K562 (cell line): ENCODE measurements at regions not wholly inside any gene's neighbourhood (a gene's known extent, or its start where the extent isn't known, plus 50 kb on each side); places are given as distances from the start of the nearest gene placed in this dataset.

Source experiments
- ATAC-seq: fragments of 200-7000 bp; cut with Tn5 transposase; 3 replicates; pipeline ENCODE4 v1.9.1; 2020; ENCODE audit warnings: moderate library complexity
- BruUV-seq: library from RNA; stranded (reverse); fragments of 400-500 nt; replicated peaks from 2 replicates; lab custom pipeline; 2021; lab: Mats Ljungman, UMichigan
- CTCF ChIA-PET: fragments of 300-600 bp; formaldehyde crosslinking; extraction: SDS; loops from one replicate; lab custom pipeline; 2021; ENCODE audit warnings: low intra/inter-chr PET ratio; lab: Yijun Ruan, JAX
- POLR2A ChIA-PET: fragments of 300-600, 350-650 bp; sonication (Branson Sonifier 250); formaldehyde crosslinking; extraction: SDS; loops from one replicate; lab custom pipeline; 2021; ENCODE audit warnings: antibody characterized with exemption, inconsistent platforms; lab: Yijun Ruan, JAX
- DNase-seq, 4 experiments: peaks; one replicate each; pipeline versions ENCODE4 v3.0.0 to v3.0.0-alpha.2; 2011 to 2018; ENCODE audit warnings: low spot score in 3 of 4, mixed read lengths in 3 of 4; ENCODE audit errors: extremely low read depth in 1 of 4
- FAIRE-seq: peaks from 2 replicates; lab custom pipeline; 2011; peaks lifted over from hg19 to GRCh38; lab: Jason Lieb, UNC
- H2AFZ ChIP-seq: 2 replicates; pipeline ENCODE4 v1.6.0; 2011; ENCODE audit warnings: low read depth, low read length, control low read depth, inconsistent platforms
- H3K27ac ChIP-seq: fragments of 200-600 bp; 3 replicates; pipeline ENCODE4 v1.8.0; 2011; ENCODE audit warnings: low read depth, mild to moderate bottlenecking, control low read depth, inconsistent platforms, low read length, moderate library complexity, mixed read lengths; ENCODE audit errors: extremely low read depth
- H3K27me3 ChIP-seq, 2 experiments: fragments of 300-600 bp in 1 of 2; 2 replicates in 1 of 2; 3 replicates in 1 of 2; pipeline versions ENCODE4 v1.6.0 to v1.8.0; 2011; ENCODE audit warnings: inconsistent platforms in 2 of 2, low read length in 2 of 2, mild to moderate bottlenecking in 1 of 2, mixed read lengths in 1 of 2, moderate library complexity in 1 of 2; ENCODE audit not compliant: control insufficient read depth in 2 of 2, insufficient read depth in 2 of 2
- H3K36me3 ChIP-seq: fragments of 300-600 bp; 3 replicates; pipeline ENCODE4 v1.8.0; 2011; ENCODE audit warnings: mild to moderate bottlenecking, low read length, inconsistent platforms; ENCODE audit not compliant: control insufficient read depth, insufficient read depth
- H3K4me1 ChIP-seq, 2 experiments: fragments of 200-600 bp in 1 of 2; replicated peaks in 1 of 2; 2 replicates in 1 of 2; 3 replicates in 1 of 2; pipeline versions ENCODE4 v1.5.1 to v1.8.0; 2011; ENCODE audit warnings: inconsistent platforms in 2 of 2, low read length in 2 of 2, mild to moderate bottlenecking in 1 of 2, mixed read lengths in 1 of 2, moderate library complexity in 1 of 2; ENCODE audit not compliant: control insufficient read depth in 2 of 2, insufficient read depth in 2 of 2
- H3K4me2 ChIP-seq: 2 replicates; pipeline ENCODE4 v1.6.1; 2011; ENCODE audit warnings: low read length, control low read depth, inconsistent platforms, mixed read lengths; ENCODE audit not compliant: insufficient read depth
- H3K4me3 ChIP-seq: fragments of 200-600 bp; sonication (generic), shearing (Covaris generic); 2 replicates; pipeline ENCODE4 v1.5.1; 2016; ENCODE audit warnings: control low read depth, inconsistent platforms
- H3K79me2 ChIP-seq: fragments of 200-600 bp; 3 replicates; pipeline ENCODE4 v1.8.0; 2011; ENCODE audit warnings: low read length, inconsistent platforms; ENCODE audit not compliant: control insufficient read depth, insufficient read depth
- H3K9ac ChIP-seq, 2 experiments: 2 replicates each; pipeline versions ENCODE4 v1.6.0 to v1.6.1; 2011; ENCODE audit warnings: low read depth in 2 of 2, low read length in 2 of 2, control low read depth in 1 of 2, inconsistent platforms in 1 of 2, mild to moderate bottlenecking in 1 of 2, mixed read lengths in 1 of 2; ENCODE audit not compliant: insufficient read depth in 1 of 2
- H3K9me1 ChIP-seq: one replicate; pipeline ENCODE4 v1.6.0; 2011; ENCODE audit warnings: inconsistent platforms, mild to moderate bottlenecking, low read length, moderate library complexity; ENCODE audit not compliant: control insufficient read depth, insufficient read depth
- H3K9me3 ChIP-seq: replicated peaks from 2 replicates; pipeline ENCODE4 v1.5.1; 2011; ENCODE audit warnings: low read depth, low read length, inconsistent platforms; ENCODE audit not compliant: control insufficient read depth, insufficient read depth
- H4K20me1 ChIP-seq: replicated peaks from 2 replicates; pipeline ENCODE4 v1.6.1; 2011; ENCODE audit warnings: low read length, inconsistent platforms, mixed read lengths; ENCODE audit not compliant: control insufficient read depth, insufficient read depth
- BHLHE40 ChIP-seq: IDR thresholded peaks from 2 replicates; pipeline ENCODE4 v1.6.1; 2011; ENCODE audit warnings: low read length, improper control_type of control experiment
- CBFA2T3 ChIP-seq: fragments of 450-650 bp; IDR thresholded peaks from 2 replicates; pipeline ENCODE4 v1.6.1; 2017
- ESRRA ChIP-seq: fragments of 450-650 bp; IDR thresholded peaks from 2 replicates; pipeline ENCODE4 v1.6.1; 2014; ENCODE audit warnings: low read depth, mild to moderate bottlenecking, moderate library complexity, borderline replicate concordance
- KDM1A ChIP-seq, 2 experiments: fragments of 450-650 bp; IDR thresholded peaks; 2 replicates each; pipeline ENCODE4 v1.6.1; 2016; ENCODE audit warnings: mild to moderate bottlenecking in 2 of 2
- NR0B1 ChIP-seq: fragments of 450-650 bp; IDR thresholded peaks from one replicate; pipeline ENCODE4 v1.6.1; 2018; ENCODE audit warnings: mild to moderate bottlenecking, moderate library complexity; ENCODE audit not compliant: partially characterized antibody
- RCOR1 ChIP-seq, 2 experiments: IDR thresholded peaks; 2 replicates each; pipeline ENCODE4 v1.6.1; 2012; ENCODE audit warnings: low read depth in 2 of 2, low read length in 2 of 2, borderline replicate concordance in 1 of 2, improper control_type of control experiment in 1 of 2
- SOX6 ChIP-seq: fragments of 450-650 bp; IDR thresholded peaks from 2 replicates; pipeline ENCODE4 v1.6.1; 2014; ENCODE audit warnings: mild to moderate bottlenecking
- SRF ChIP-seq, 2 experiments: fragments of 250-450, 450-650 bp in 1 of 2; sonication (Bioruptor Pico) in 1 of 2; sonication (generic) in 1 of 2; formaldehyde crosslinking; IDR thresholded peaks; 2 replicates each; pipeline versions ENCODE4 v1.5.0 to v1.5.1; 2020 to 2022; ENCODE audit warnings: mild to moderate bottlenecking in 1 of 2, missing genetic modification reagents in 1 of 2
- WGBS: fragments of 100-300 bp; shearing (Covaris generic); methylation state at CpG from one replicate; pipeline ENCODE4 v1.1.6; 2016; ENCODE audit warnings: low coverage, mixed read lengths; ENCODE audit not compliant: insufficient coverage; ENCODE audit errors: missing lambda C conversion rate; 5-methylcytosine and 5-hydroxymethylcytosine counted together
- in situ Hi-C: fragments of 300-500 bp; cut with MboI; formaldehyde crosslinking; loops from 4 replicates; pipeline ENCODE4 v1.15.0; 2018; ENCODE audit warnings: inconsistent platforms, mixed read lengths
- intact Hi-C: fragments of 100-400 bp; cut with micrococcal nuclease; formaldehyde crosslinking; loops from 2 replicates; pipeline ENCODE4 v1.14.2; 2022
- TF ChIP-seq, protein P1 (sequence below): fragments of 450-650 bp; IDR thresholded peaks from 2 replicates; pipeline ENCODE4 v1.6.1; 2016; ENCODE audit warnings: low read depth, mild to moderate bottlenecking, moderate library complexity
- TF ChIP-seq, protein P2 (sequence below), 3 experiments: fragments of 200-800 bp in 1 of 3; sonication (Bioruptor generic) in 1 of 3; sonication (generic) in 1 of 3; formaldehyde crosslinking in 1 of 3; IDR thresholded peaks; 2 replicates each; pipeline versions ENCODE4 v1.6.1 to v1.8.0; 2016 to 2022; ENCODE audit warnings: mild to moderate bottlenecking in 2 of 3, missing compliant biosample characterization in 2 of 3, missing genetic modification characterization in 2 of 3, missing genetic modification reagents in 1 of 3

DNA sequence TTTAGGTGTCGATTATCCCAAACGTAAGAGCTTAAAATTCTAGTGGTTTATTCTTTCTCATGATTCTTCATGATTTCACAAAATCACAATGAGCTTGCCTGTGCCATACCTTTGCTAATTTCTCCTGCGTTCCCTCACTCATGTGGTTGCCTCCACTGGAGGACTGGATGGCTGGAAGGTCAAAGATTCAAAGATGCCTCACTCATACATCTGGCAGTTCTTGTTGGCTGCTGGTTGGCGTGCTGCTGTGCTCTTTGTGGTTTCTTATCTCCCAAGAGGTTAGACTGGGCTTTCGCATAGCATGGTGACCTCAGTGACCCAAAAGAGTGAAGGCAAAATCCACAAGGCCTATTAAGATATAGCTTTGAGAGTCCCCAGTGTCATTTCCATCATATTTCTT is 877.6 kb upstream of the AUTS2 start:
- intact Hi-C loops (no loop called here), in situ Hi-C loops (no loop called here)
- no peak for FAIRE-seq
- Histone ChIP-seq H3K79me2 (no peaks in the 10 kb centered on the region), H3K9me3 (no peaks in the 10 kb centered on the region), H4K20me1 (no peaks in the 10 kb centered on the region), H3K4me3 (no peak overlapping the region), H3K4me1 (no peaks in the 10 kb centered on the region), H3K27ac (no peak overlapping the region), H2AFZ (no peak overlapping the region), H3K4me2 (no peak overlapping the region), H3K9me1 (no peaks in the 10 kb centered on the region), H3K36me3 (no peaks in the 10 kb centered on the region), H3K27me3 (no peaks in the 10 kb centered on the region), H3K9ac (no peak overlapping the region)
- BruUV-seq: no TSS peak
- ChIA-PET POLR2A (no interaction called here), CTCF (no interaction called here)
- DNase-seq: peak in 1 of 4 experiments; percentile 14
- WGBS: 0% methylated on average over 5 of the region's 5 CpGs
- peak; percentile 56; the same call in 2 of the 3 replicates for ATAC-seq
- TF ChIP-seq NR0B1 (no peak), KDM1A (IDR thresholded peaks at IDR 0.05) (peak in 1 of 2 experiments; percentile 25; a peak in 1 of 4 replicates), CBFA2T3 (0 out of 2 replicates have a peak, but pooled peaks have one; percentile 6), SRF (CRISPR knock-in tag; IDR thresholded peaks at IDR 0.05) (no peak), BHLHE40 (peak; percentile 48; the same call in 1 of the 2 replicates), SOX6 (no peak), ESRRA (peak; percentile 35; the same call in 1 of the 2 replicates), RCOR1 (IDR thresholded peaks at IDR 0.05; ENCODE audit: borderline replicate concordance in 1 of 2, low read depth in 2 of 2, low read length in 2 of 2) (peak in 1 of 2 experiments; percentile 60; a peak in 1 of 4 replicates)
- TF ChIP-seq, protein P1, sequence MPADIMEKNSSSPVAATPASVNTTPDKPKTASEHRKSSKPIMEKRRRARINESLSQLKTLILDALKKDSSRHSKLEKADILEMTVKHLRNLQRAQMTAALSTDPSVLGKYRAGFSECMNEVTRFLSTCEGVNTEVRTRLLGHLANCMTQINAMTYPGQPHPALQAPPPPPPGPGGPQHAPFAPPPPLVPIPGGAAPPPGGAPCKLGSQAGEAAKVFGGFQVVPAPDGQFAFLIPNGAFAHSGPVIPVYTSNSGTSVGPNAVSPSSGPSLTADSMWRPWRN: peak; percentile 87
- TF ChIP-seq, protein P2, sequence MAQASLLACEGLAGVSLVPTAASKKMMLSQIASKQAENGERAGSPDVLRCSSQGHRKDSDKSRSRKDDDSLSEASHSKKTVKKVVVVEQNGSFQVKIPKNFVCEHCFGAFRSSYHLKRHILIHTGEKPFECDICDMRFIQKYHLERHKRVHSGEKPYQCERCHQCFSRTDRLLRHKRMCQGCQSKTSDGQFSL (CRISPR knock-in tag; IDR thresholded peaks at IDR 0.05): no peak
- TF ChIP-seq, protein P2 (tag; IDR thresholded peaks at IDR 0.05): no peak
